ENCODE measurements at regions not wholly inside any gene's neighbourhood (a gene's known extent, or its start where the extent isn't known, plus 50 kb on each side); places are given as distances from the start of the nearest gene placed in this dataset.

DNA sequence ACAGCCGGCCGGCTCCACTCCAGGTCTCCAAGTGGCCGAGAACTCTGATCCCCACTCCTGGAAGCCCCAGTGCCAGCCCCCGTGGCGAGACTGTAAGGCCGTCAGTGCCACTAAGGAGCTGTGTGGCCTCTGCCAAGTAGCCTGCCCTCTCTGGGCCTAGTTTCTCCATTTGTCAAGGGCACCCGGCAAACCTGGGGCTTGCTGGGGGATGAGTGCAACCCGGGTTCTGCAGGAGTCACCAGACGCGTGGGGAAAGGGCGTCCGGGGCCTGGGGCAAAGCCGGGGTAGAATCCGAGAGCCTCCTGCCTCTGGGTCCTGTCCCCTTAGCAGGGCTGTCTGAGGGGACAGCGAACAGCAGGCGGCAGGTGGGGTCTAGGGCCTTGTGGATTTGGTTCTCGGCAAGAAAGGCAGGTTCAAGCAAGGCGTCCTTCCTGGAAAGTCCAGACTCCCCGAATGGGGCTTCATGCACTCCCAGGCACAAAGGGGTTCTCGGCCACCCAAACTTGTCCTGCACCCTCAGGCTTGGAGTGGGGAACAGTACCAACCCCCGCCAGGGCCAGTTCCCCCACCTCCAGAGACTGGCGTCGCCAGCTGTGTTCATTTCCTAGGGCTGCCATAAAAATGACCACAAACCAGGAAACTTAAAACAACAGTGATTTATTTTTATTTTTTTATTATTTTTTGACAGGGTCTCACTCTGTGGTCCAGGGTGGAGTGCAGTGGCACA is 56.0 kb downstream of the NCOR2 start:
- no peak overlapping the region for H3K27ac ChIP-seq (ENCODE audit: control insufficient read depth, insufficient read depth)
- peaks cover 7 to 10% of the 10 kb centered on the region in 2 experiments; a peak in 3 of 4 replicates for H3K36me3 ChIP-seq (ENCODE audit: control insufficient read depth in 2 of 2, insufficient read depth in 2 of 2, low read length in 1 of 2)
- no peaks in the 10 kb centered on the region for H3K27me3 ChIP-seq (replicated peaks in 1 of 2; ENCODE audit: control insufficient read depth in 2 of 2, insufficient read depth in 2 of 2, low read length in 1 of 2)
- peaks cover 11% of the 10 kb centered on the region for H3K4me1 ChIP-seq (ENCODE audit: control insufficient read depth, insufficient read depth, low read length)
- intact Hi-C loops (cut with micrococcal nuclease; ENCODE audit: unreplicated experiment) (no loop called here), in situ Hi-C loops (cut with MboI) (no loop called here)
- TF ChIP-seq JUND (IDR thresholded peaks at IDR 0.05; ENCODE audit: low read depth, low read length) = no peak
- TF ChIP-seq STAT3 (IDR thresholded peaks at IDR 0.05; ENCODE audit: low read depth, low read length) = no peak
- TF ChIP-seq RCOR1 (conservative IDR thresholded peaks at IDR 0.05; ENCODE audit: low read depth, low read length) = no peak
- no peak for TF ChIP-seq HCFC1 (IDR thresholded peaks at IDR 0.05; ENCODE audit: low read length)
- no peak for TF ChIP-seq RAD51 (IDR thresholded peaks at IDR 0.05)
- no peak for TF ChIP-seq TCF3 (IDR thresholded peaks at IDR 0.05; ENCODE audit: borderline replicate concordance, insufficient read depth, low read depth, low read length)
- no peak for TF ChIP-seq ZNF274 (IDR thresholded peaks at IDR 0.05; ENCODE audit: insufficient read depth, insufficient read length)
- TF ChIP-seq HDAC6 (IDR thresholded peaks at IDR 0.05; ENCODE audit: unreplicated experiment) = no peak
- no peak for TF ChIP-seq NR2C2 (IDR thresholded peaks at IDR 0.05; ENCODE audit: borderline replicate concordance, control insufficient read depth, insufficient read length, low read depth)
- no peak for TF ChIP-seq MTA3 (IDR thresholded peaks at IDR 0.05; ENCODE audit: borderline replicate concordance, low read length)
- TF ChIP-seq, protein P1, sequence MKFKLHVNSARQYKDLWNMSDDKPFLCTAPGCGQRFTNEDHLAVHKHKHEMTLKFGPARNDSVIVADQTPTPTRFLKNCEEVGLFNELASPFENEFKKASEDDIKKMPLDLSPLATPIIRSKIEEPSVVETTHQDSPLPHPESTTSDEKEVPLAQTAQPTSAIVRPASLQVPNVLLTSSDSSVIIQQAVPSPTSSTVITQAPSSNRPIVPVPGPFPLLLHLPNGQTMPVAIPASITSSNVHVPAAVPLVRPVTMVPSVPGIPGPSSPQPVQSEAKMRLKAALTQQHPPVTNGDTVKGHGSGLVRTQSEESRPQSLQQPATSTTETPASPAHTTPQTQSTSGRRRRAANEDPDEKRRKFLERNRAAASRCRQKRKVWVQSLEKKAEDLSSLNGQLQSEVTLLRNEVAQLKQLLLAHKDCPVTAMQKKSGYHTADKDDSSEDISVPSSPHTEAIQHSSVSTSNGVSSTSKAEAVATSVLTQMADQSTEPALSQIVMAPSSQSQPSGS (IDR thresholded peaks at IDR 0.05; ENCODE audit: low read length) = no peak
- TF ChIP-seq GATAD2B (conservative IDR thresholded peaks at IDR 0.05; ENCODE audit: low read depth) = no peak
- no peak for TF ChIP-seq LARP7 (IDR thresholded peaks at IDR 0.05)
- TF ChIP-seq ASH2L (IDR thresholded peaks at IDR 0.05; ENCODE audit: borderline replicate concordance, low read depth) = no peak
- no peak for TF ChIP-seq MXI1 (IDR thresholded peaks at IDR 0.05; ENCODE audit: low read depth, low read length)
- no peak for TF ChIP-seq MEF2A (IDR thresholded peaks at IDR 0.05; ENCODE audit: insufficient read depth, low read depth, low read length)
- TF ChIP-seq KAT2A (conservative IDR thresholded peaks at IDR 0.05; ENCODE audit: control insufficient read depth, low read depth, low read length) = no peak
- TF ChIP-seq SP1 (IDR thresholded peaks at IDR 0.05; ENCODE audit: low read depth, low read length) = no peak
- H3K9ac ChIP-seq (ENCODE audit: control insufficient read depth, insufficient read depth, low read length) = no peak overlapping the region
- ChIA-PET CTCF (interaction anchor here (1.1 kb wide), 1 partner anchor 479 kb away, joined by 3 read pairs; no protein-coding TSS in a partner anchor), POLR2A (no interaction called here), RAD21 (ENCODE audit: unreplicated experiment) (no interaction called here), SMC1A (ENCODE audit: uncharacterized antibody, unreplicated experiment) (no interaction called here)
- H4K20me1 ChIP-seq (ENCODE audit: control insufficient read depth, insufficient read depth) = peaks cover 4% of the 10 kb centered on the region
- ATAC-seq (no peak), DNase-seq (ENCODE audit: low read depth, low spot score) (no peak), FAIRE-seq (no peak)
- peaks cover 32% of the 10 kb centered on the region for H3K79me2 ChIP-seq (ENCODE audit: control insufficient read depth, insufficient read depth, low read length)
- no peak overlapping the region for H2AFZ ChIP-seq (ENCODE audit: control insufficient read depth, low read depth, low read length)
- H3K9me3 ChIP-seq (replicated peaks; ENCODE audit: control insufficient read depth, insufficient read depth, low read length) = no peaks in the 10 kb centered on the region
- BruUV-seq (replicated peaks) = no TSS peak
- 86% methylated on average over 19 of the region's 23 CpGs for WGBS (ENCODE audit: insufficient coverage, insufficient replicate concordance, low lambda C conversion rate, missing lambda C conversion rate)
- no peak overlapping the region for H3K4me2 ChIP-seq (ENCODE audit: control insufficient read depth, insufficient read depth)
- no peak overlapping the region for H3K4me3 ChIP-seq

Data from GM12878 (cell line).